ENCODE measurements at regions not wholly inside any gene's neighbourhood (a gene's known extent, or its start where the extent isn't known, plus 50 kb on each side); places are given as distances from the start of the nearest gene placed in this dataset.

GRCh38 chr22:48459859-48460823, 1367.5 kb downstream of the BRD1 start:
- H3K27ac Mint-ChIP-seq: no peak overlapping the region
- no peak for DNase-seq
- no peaks in the 10 kb centered on the region for H3K9me3 Mint-ChIP-seq
- H3K36me3 Mint-ChIP-seq (ENCODE audit: low read depth): no peaks in the 10 kb centered on the region
- H3K4me3 Mint-ChIP-seq: no peak overlapping the region
- intact Hi-C loops (cut with micrococcal nuclease): no loop called here
- peaks cover 9% of the 10 kb centered on the region for H3K27me3 Mint-ChIP-seq (ENCODE audit: low read depth)
- CTCF ChIA-PET: no interaction called here
- no peaks in the 10 kb centered on the region for H3K4me1 Mint-ChIP-seq (ENCODE audit: low read depth)

GRCh38 chr22:48459259-48459658, 1368.4 kb downstream of the BRD1 start:
- no peaks in the 10 kb centered on the region for H3K36me3 Mint-ChIP-seq (ENCODE audit: low read depth)
- no peak for DNase-seq
- no peak overlapping the region for H3K4me3 Mint-ChIP-seq
- CTCF ChIA-PET: no interaction called here
- H3K27ac Mint-ChIP-seq: no peak overlapping the region
- no peaks in the 10 kb centered on the region for H3K9me3 Mint-ChIP-seq
- H3K4me1 Mint-ChIP-seq (ENCODE audit: low read depth): no peaks in the 10 kb centered on the region
- peaks cover 4% of the 10 kb centered on the region for H3K27me3 Mint-ChIP-seq (ENCODE audit: low read depth)
- intact Hi-C loops (cut with micrococcal nuclease): no loop called here

- Mint-ChIP-seq H3K4me1 (ENCODE audit: low read depth) (no peaks in the 10 kb centered on the region), H3K4me3 (no peak overlapping the region), H3K27ac (no peak overlapping the region), H3K27me3 (ENCODE audit: low read depth) (peaks cover 2% of the 10 kb centered on the region), H3K36me3 (ENCODE audit: low read depth) (no peaks in the 10 kb centered on the region), H3K9me3 (no peaks in the 10 kb centered on the region)
- CTCF ChIA-PET: interaction anchor here (0.6 kb wide), 1 partner anchor 11 kb away, joined by 3 read pairs; no protein-coding TSS in a partner anchor
- intact Hi-C loops (cut with micrococcal nuclease): no loop called here
- DNase-seq: no peak
Observed at GRCh38 chr22:48456449-48456848, 1371.2 kb downstream of the BRD1 start.

- no peaks in the 10 kb centered on the region for H3K36me3 Mint-ChIP-seq (ENCODE audit: low read depth)
- CTCF ChIA-PET: no interaction called here
- H3K4me3 Mint-ChIP-seq: no peak overlapping the region
- peaks cover 10% of the 10 kb centered on the region for H3K27me3 Mint-ChIP-seq (ENCODE audit: low read depth)
- DNase-seq: no peak
- no peaks in the 10 kb centered on the region for H3K9me3 Mint-ChIP-seq
- intact Hi-C loops (cut with micrococcal nuclease): no loop called here
- H3K4me1 Mint-ChIP-seq (ENCODE audit: low read depth): no peaks in the 10 kb centered on the region
- H3K27ac Mint-ChIP-seq: no peak overlapping the region
Observed at GRCh38 chr22:48453751-48454485, 1373.8 kb downstream of the BRD1 start.

GRCh38 chr22:48453171-48453570, 1374.5 kb downstream of the BRD1 start:
- Mint-ChIP-seq H3K4me3 (no peak overlapping the region), H3K9me3 (no peaks in the 10 kb centered on the region), H3K27ac (no peak overlapping the region), H3K4me1 (ENCODE audit: low read depth) (no peaks in the 10 kb centered on the region), H3K27me3 (ENCODE audit: low read depth) (peaks cover 10% of the 10 kb centered on the region), H3K36me3 (ENCODE audit: low read depth) (no peaks in the 10 kb centered on the region)
- CTCF ChIA-PET: no interaction called here
- intact Hi-C loops (cut with micrococcal nuclease): no loop called here
- DNase-seq: no peak

GRCh38 chr22:48452766-48453165, 1374.9 kb downstream of the BRD1 start:
- Mint-ChIP-seq H3K9me3 (no peaks in the 10 kb centered on the region), H3K36me3 (ENCODE audit: low read depth) (no peaks in the 10 kb centered on the region), H3K4me1 (ENCODE audit: low read depth) (no peaks in the 10 kb centered on the region), H3K27me3 (ENCODE audit: low read depth) (peaks cover 10% of the 10 kb centered on the region), H3K27ac (no peak overlapping the region), H3K4me3 (no peak overlapping the region)
- CTCF ChIA-PET: no interaction called here
- DNase-seq: no peak
- intact Hi-C loops (cut with micrococcal nuclease): no loop called here

GRCh38 chr22:48451891-48452290, 1375.8 kb downstream of the BRD1 start:
- Mint-ChIP-seq H3K27ac (no peak overlapping the region), H3K9me3 (no peaks in the 10 kb centered on the region), H3K36me3 (ENCODE audit: low read depth) (no peaks in the 10 kb centered on the region), H3K4me3 (no peak overlapping the region), H3K4me1 (ENCODE audit: low read depth) (no peaks in the 10 kb centered on the region), H3K27me3 (ENCODE audit: low read depth) (peaks cover 10% of the 10 kb centered on the region)
- no peak for DNase-seq
- intact Hi-C loops (cut with micrococcal nuclease): no loop called here
- CTCF ChIA-PET: no interaction called here

GRCh38 chr22:48450188-48450825, 1377.4 kb downstream of the BRD1 start:
- Mint-ChIP-seq H3K4me1 (ENCODE audit: low read depth) (no peaks in the 10 kb centered on the region), H3K9me3 (no peaks in the 10 kb centered on the region), H3K4me3 (no peak overlapping the region), H3K27ac (no peak overlapping the region), H3K27me3 (ENCODE audit: low read depth) (peaks cover 10% of the 10 kb centered on the region), H3K36me3 (ENCODE audit: low read depth) (no peaks in the 10 kb centered on the region)
- intact Hi-C loops (cut with micrococcal nuclease): no loop called here
- DNase-seq: no peak
- CTCF ChIA-PET: no interaction called here

- Mint-ChIP-seq H3K27me3 (ENCODE audit: low read depth) (peaks cover 10% of the 10 kb centered on the region), H3K36me3 (ENCODE audit: low read depth) (no peaks in the 10 kb centered on the region), H3K4me1 (ENCODE audit: low read depth) (no peaks in the 10 kb centered on the region), H3K9me3 (no peaks in the 10 kb centered on the region), H3K4me3 (no peak overlapping the region), H3K27ac (no peak overlapping the region)
- intact Hi-C loops (cut with micrococcal nuclease): no loop called here
- no peak for DNase-seq
- CTCF ChIA-PET: interaction anchor here (0.5 kb wide), 1 partner anchor 398 kb away, joined by 3 read pairs; no protein-coding TSS in a partner anchor
Observed at GRCh38 chr22:48449466-48450187, 1378.0 kb downstream of the BRD1 start.

- Mint-ChIP-seq H3K4me3 (no peak overlapping the region), H3K36me3 (ENCODE audit: low read depth) (no peaks in the 10 kb centered on the region), H3K27ac (no peak overlapping the region), H3K27me3 (ENCODE audit: low read depth) (peaks cover 10% of the 10 kb centered on the region), H3K4me1 (ENCODE audit: low read depth) (no peaks in the 10 kb centered on the region), H3K9me3 (no peaks in the 10 kb centered on the region)
- intact Hi-C loops (cut with micrococcal nuclease): no loop called here
- no peak for DNase-seq
- CTCF ChIA-PET: interaction anchor here (0.5 kb wide), 1 partner anchor 398 kb away, joined by 3 read pairs; no protein-coding TSS in a partner anchor
Observed at GRCh38 chr22:48448821-48449220, 1378.9 kb downstream of the BRD1 start.

GRCh38 chr22:48445113-48445827, 1382.4 kb downstream of the BRD1 start:
- no peak overlapping the region for H3K27ac Mint-ChIP-seq
- no peak for DNase-seq
- peaks cover 3% of the 10 kb centered on the region for H3K27me3 Mint-ChIP-seq (ENCODE audit: low read depth)
- no peaks in the 10 kb centered on the region for H3K9me3 Mint-ChIP-seq
- H3K36me3 Mint-ChIP-seq (ENCODE audit: low read depth): no peaks in the 10 kb centered on the region
- no peak overlapping the region for H3K4me3 Mint-ChIP-seq
- intact Hi-C loops (cut with micrococcal nuclease): no loop called here
- no peaks in the 10 kb centered on the region for H3K4me1 Mint-ChIP-seq (ENCODE audit: low read depth)
- CTCF ChIA-PET: no interaction called here

All from activated naive CD4-positive, alpha-beta T cell treated with anti-CD3 and anti-CD28 coated beads for 36 hours (primary cell).